Hepatic stellate cell (primary cell): ENCODE measurements at regions not wholly inside any gene's neighbourhood (a gene's known extent, or its start where the extent isn't known, plus 50 kb on each side); places are given as distances from the start of the nearest gene placed in this dataset.

Source experiments
- DNase-seq: peaks from one replicate; pipeline ENCODE4 v3.0.0; 2011; ENCODE audit warnings: low spot score

- DNase-seq, result no peak
Measured at GRCh38 chr11:131301306-131301705, 69.1 kb upstream of the NTM start.

DNA sequence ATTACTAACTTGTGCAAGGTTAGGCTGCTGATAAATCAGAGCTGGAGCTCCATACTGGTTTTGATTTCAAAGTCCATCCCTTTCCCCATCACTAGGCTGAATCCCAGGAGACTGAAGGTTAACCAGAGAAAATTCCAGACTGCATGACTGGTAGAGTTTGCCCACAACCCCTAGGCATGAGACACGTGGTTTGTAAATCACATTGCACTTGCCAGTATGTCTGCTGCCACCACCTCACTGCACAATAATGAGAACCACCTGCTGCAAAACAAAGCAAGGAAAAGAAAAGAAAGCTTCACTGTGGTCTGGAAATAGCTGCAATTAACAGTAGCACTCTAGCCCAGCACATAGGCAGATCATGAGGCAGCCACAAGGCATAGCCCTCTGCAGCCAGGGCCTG lies 67.6 kb upstream of the NTM start:
- DNase-seq, result no peak

DNA sequence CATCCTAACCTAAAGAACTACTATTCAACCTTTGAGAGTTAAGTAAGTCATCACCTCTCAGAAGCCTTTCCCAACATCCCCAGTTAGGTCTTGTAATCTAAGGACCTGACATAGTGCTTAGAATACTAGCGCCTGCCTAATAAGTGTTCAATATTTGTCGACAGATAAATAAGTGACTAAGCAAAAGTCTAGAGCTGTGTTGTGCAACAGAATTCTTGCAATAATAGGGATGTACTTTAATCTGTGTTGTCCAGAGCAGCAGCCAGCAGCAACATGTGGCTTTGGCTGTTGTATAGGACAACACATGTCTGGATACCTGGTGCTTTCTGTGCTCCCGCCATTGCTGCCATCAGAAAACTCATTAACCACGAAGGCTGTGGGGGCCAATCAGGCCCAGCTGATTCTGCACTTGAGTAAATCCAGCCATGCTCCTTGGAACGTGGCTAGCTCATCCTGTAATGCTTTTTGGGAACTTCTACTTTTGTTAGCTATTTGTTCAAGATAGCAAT lies 66.8 kb upstream of the NTM start:
- DNase-seq, result no peak

GRCh38 chr11:131305005-131305404 lies 65.4 kb upstream of the NTM start:
- no peak for DNase-seq

DNA sequence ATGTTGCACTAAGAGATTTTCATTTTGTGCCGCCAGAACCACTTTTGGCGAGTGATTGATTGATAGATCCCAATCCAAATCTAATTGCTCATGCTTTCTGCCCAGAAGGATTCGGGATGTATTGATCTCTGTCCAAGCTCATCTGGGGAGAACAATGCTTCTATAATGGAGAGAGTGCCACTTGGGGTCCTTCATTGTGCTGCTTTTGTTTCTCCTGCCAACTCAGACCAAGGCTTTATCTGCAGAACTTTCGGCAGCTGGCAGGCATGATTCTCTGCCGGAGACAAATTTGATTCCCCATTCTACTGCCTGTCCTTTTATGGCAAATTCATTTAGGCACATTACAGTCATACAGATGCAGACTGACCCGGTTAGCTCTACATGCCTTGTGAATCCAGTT lies 62.9 kb upstream of the NTM start:
- DNase-seq, result no peak

- DNase-seq, result no peak
Measured at GRCh38 chr11:131309776-131310175, 60.6 kb upstream of the NTM start.

- no peak for DNase-seq
Measured at GRCh38 chr11:131311776-131312514, 58.5 kb upstream of the NTM start.
